ENCODE measurements at regions not wholly inside any gene's neighbourhood (a gene's known extent, or its start where the extent isn't known, plus 50 kb on each side); places are given as distances from the start of the nearest gene placed in this dataset.

GRCh38 chr13:106433066-106433465, 102.4 kb downstream of the EFNB2 start:
- no peak for DNase-seq (ENCODE audit: low read depth in 2 of 2)

- DNase-seq (ENCODE audit: low read depth in 2 of 2) = no peak
Observed at GRCh38 chr13:106432636-106433035, 102.8 kb downstream of the EFNB2 start.

- no peak for DNase-seq (ENCODE audit: low read depth in 2 of 2)
Observed at GRCh38 chr13:106426909-106427308, 108.6 kb downstream of the EFNB2 start.

- DNase-seq (ENCODE audit: low read depth in 2 of 2) = no peak
Observed at GRCh38 chr13:106425661-106426060, 109.8 kb downstream of the EFNB2 start.

GRCh38 chr13:106424805-106425204, 110.7 kb downstream of the EFNB2 start:
- no peak for DNase-seq (ENCODE audit: low read depth in 2 of 2)

- DNase-seq (ENCODE audit: low read depth in 2 of 2) = no peak
Observed at GRCh38 chr13:106423530-106423929, 111.9 kb downstream of the EFNB2 start.

- DNase-seq (ENCODE audit: low read depth in 2 of 2) = no peak
Observed at GRCh38 chr13:106418556-106418955, 116.9 kb downstream of the EFNB2 start.

- no peak for DNase-seq (ENCODE audit: low read depth in 2 of 2)
Observed at GRCh38 chr13:106417467-106418110, 117.9 kb downstream of the EFNB2 start.

- DNase-seq (ENCODE audit: low read depth in 2 of 2) = no peak
Observed at GRCh38 chr13:106416645-106417044, 118.8 kb downstream of the EFNB2 start.

- no peak for DNase-seq (ENCODE audit: low read depth in 2 of 2)
Observed at GRCh38 chr13:106415971-106416370, 119.5 kb downstream of the EFNB2 start.

- no peak for DNase-seq (ENCODE audit: low read depth in 2 of 2)
Observed at GRCh38 chr13:106415442-106415841, 120.0 kb downstream of the EFNB2 start.

GRCh38 chr13:106407338-106407737, 128.1 kb downstream of the EFNB2 start:
- DNase-seq (ENCODE audit: low read depth in 2 of 2) = peak; percentile 2 to 16

GRCh38 chr13:106405731-106406130, 129.7 kb downstream of the EFNB2 start:
- no peak for DNase-seq (ENCODE audit: low read depth in 2 of 2)

- no peak for DNase-seq (ENCODE audit: low read depth in 2 of 2)
Observed at GRCh38 chr13:106403280-106403679, 132.2 kb downstream of the EFNB2 start.

- DNase-seq (ENCODE audit: low read depth in 2 of 2) = no peak
Observed at GRCh38 chr13:106402866-106403265, 132.6 kb downstream of the EFNB2 start.

GRCh38 chr13:106401081-106401480, 134.4 kb downstream of the EFNB2 start:
- peak; percentile 37 to 70 for DNase-seq (ENCODE audit: low read depth in 2 of 2)

- no peak for DNase-seq (ENCODE audit: low read depth in 2 of 2)
Observed at GRCh38 chr13:106400289-106400688, 135.2 kb downstream of the EFNB2 start.

GRCh38 chr13:106398289-106398688, 137.2 kb downstream of the EFNB2 start:
- no peak for DNase-seq (ENCODE audit: low read depth in 2 of 2)

- no peak for DNase-seq (ENCODE audit: low read depth in 2 of 2)
Observed at GRCh38 chr13:106393776-106394175, 141.7 kb downstream of the EFNB2 start.

- no peak for DNase-seq (ENCODE audit: low read depth in 2 of 2)
Observed at GRCh38 chr13:106391681-106392080, 143.8 kb downstream of the EFNB2 start.

- no peak for DNase-seq (ENCODE audit: low read depth in 2 of 2)
Observed at GRCh38 chr13:106391271-106391670, 144.2 kb downstream of the EFNB2 start.

GRCh38 chr13:106390367-106390766, 145.1 kb downstream of the EFNB2 start:
- DNase-seq (ENCODE audit: low read depth in 2 of 2) = no peak

GRCh38 chr13:106385654-106386053, 149.8 kb downstream of the EFNB2 start:
- DNase-seq (ENCODE audit: low read depth in 2 of 2) = no peak

- no peak for DNase-seq (ENCODE audit: low read depth in 2 of 2)
Observed at GRCh38 chr13:106384516-106384915, 150.9 kb downstream of the EFNB2 start.
